ENCODE measurements at regions not wholly inside any gene's neighbourhood (a gene's known extent, or its start where the extent isn't known, plus 50 kb on each side); places are given as distances from the start of the nearest gene placed in this dataset.

DNA sequence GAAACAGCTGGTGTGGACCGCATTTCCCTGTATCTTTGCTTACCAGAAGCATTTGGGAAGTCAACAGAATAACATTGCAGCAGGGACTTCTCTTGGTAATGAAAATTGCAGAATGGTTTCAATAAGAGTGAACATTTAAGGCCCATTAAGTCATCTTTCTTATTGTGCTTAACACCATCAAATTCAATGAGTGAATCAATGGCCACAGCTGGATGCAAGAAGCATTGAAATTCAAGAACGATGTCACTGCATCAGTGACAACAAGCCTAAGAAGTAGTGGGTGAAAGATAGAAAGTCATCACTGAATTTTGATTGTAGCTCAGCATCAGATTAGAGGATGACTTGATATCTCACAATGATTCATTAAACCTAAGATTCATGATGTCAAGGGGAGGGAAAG, 93.9 kb upstream of the GPM6A start:
- ChIA-PET RAD21 (ENCODE audit: low non-redundant PET in 1 of 2, low total read pairs in 2 of 2, uncharacterized antibody in 2 of 2, unreplicated experiment in 2 of 2) (no interaction called here), CTCF (no interaction called here), POLR2A (no interaction called here)
- Histone ChIP-seq H3K79me2 (ENCODE audit: insufficient read depth, low read length) (no peaks in the 10 kb centered on the region), H2AFZ (ENCODE audit: low read depth, low read length, poor library complexity, severe bottlenecking) (no peak overlapping the region), H3K9me2 (ENCODE audit: insufficient read depth) (no peaks in the 10 kb centered on the region), H3K4me1 (ENCODE audit: control insufficient read depth in 1 of 2, insufficient read depth in 2 of 2, low read length in 2 of 2) (no peaks in the 10 kb centered on the region), H3K36me3 (ENCODE audit: control insufficient read depth in 1 of 2, insufficient read depth in 2 of 2, low read length in 2 of 2) (no peaks in the 10 kb centered on the region), H3K27ac (ENCODE audit: low read depth, low read length) (no peak overlapping the region), H4K20me1 (ENCODE audit: insufficient read depth) (no peaks in the 10 kb centered on the region), H3K4me3 (replicated peaks in 1 of 2; ENCODE audit: low read depth in 1 of 2, low read length in 2 of 2) (no peak overlapping the region), H3K4me2 (ENCODE audit: low read length) (no peak overlapping the region), H3K9me3 (ENCODE audit: control insufficient read depth in 1 of 2, insufficient read depth in 1 of 2, low read depth in 1 of 2, low read length in 2 of 2) (no peaks in the 10 kb centered on the region), H3K27me3 (ENCODE audit: insufficient read depth, low read length) (no peaks in the 10 kb centered on the region), H3K9ac (ENCODE audit: low read length) (no peak overlapping the region)
- DNase-seq (ENCODE audit: low read depth, low spot score) (no peak), ATAC-seq (no peak)
- TF ChIP-seq, protein P1, sequence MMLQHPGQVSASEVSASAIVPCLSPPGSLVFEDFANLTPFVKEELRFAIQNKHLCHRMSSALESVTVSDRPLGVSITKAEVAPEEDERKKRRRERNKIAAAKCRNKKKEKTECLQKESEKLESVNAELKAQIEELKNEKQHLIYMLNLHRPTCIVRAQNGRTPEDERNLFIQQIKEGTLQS (IDR thresholded peaks at IDR 0.05) = no peak
- no peak for TF ChIP-seq RAD21 (IDR thresholded peaks at IDR 0.05; ENCODE audit: low read depth)
- no peak for TF ChIP-seq ELF1 (IDR thresholded peaks at IDR 0.05; ENCODE audit: borderline replicate concordance, low read depth)
- no peak for TF ChIP-seq ZNF274 (IDR thresholded peaks at IDR 0.05; ENCODE audit: low read depth, low read length)
- no peak for TF ChIP-seq SP1 (IDR thresholded peaks at IDR 0.05; ENCODE audit: low read depth)
- TF ChIP-seq, protein P2, sequence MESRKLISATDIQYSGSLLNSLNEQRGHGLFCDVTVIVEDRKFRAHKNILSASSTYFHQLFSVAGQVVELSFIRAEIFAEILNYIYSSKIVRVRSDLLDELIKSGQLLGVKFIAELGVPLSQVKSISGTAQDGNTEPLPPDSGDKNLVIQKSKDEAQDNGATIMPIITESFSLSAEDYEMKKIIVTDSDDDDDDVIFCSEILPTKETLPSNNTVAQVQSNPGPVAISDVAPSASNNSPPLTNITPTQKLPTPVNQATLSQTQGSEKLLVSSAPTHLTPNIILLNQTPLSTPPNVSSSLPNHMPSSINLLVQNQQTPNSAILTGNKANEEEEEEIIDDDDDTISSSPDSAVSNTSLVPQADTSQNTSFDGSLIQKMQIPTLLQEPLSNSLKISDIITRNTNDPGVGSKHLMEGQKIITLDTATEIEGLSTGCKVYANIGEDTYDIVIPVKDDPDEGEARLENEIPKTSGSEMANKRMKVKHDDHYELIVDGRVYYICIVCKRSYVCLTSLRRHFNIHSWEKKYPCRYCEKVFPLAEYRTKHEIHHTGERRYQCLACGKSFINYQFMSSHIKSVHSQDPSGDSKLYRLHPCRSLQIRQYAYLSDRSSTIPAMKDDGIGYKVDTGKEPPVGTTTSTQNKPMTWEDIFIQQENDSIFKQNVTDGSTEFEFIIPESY (IDR thresholded peaks at IDR 0.05; ENCODE audit: extremely low read depth, insufficient replicate concordance, low read length) = no peak
- no peak for TF ChIP-seq SRF (IDR thresholded peaks at IDR 0.05; ENCODE audit: low read depth)
- TF ChIP-seq JUND (IDR thresholded peaks at IDR 0.05) = no peak
- TF ChIP-seq, protein P3, sequence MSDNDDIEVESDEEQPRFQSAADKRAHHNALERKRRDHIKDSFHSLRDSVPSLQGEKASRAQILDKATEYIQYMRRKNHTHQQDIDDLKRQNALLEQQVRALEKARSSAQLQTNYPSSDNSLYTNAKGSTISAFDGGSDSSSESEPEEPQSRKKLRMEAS (IDR thresholded peaks at IDR 0.05) = no peak
- TF ChIP-seq, protein P4, sequence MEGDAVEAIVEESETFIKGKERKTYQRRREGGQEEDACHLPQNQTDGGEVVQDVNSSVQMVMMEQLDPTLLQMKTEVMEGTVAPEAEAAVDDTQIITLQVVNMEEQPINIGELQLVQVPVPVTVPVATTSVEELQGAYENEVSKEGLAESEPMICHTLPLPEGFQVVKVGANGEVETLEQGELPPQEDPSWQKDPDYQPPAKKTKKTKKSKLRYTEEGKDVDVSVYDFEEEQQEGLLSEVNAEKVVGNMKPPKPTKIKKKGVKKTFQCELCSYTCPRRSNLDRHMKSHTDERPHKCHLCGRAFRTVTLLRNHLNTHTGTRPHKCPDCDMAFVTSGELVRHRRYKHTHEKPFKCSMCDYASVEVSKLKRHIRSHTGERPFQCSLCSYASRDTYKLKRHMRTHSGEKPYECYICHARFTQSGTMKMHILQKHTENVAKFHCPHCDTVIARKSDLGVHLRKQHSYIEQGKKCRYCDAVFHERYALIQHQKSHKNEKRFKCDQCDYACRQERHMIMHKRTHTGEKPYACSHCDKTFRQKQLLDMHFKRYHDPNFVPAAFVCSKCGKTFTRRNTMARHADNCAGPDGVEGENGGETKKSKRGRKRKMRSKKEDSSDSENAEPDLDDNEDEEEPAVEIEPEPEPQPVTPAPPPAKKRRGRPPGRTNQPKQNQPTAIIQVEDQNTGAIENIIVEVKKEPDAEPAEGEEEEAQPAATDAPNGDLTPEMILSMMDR (IDR thresholded peaks at IDR 0.05 in 2 of 3, conservative IDR thresholded peaks at IDR 0.05 in 1 of 3; ENCODE audit: borderline replicate concordance in 1 of 3, insufficient read depth in 1 of 3, low read depth in 2 of 3, low read length in 2 of 3) = no peak
- TF ChIP-seq SIN3A (IDR thresholded peaks at IDR 0.05; ENCODE audit: low read depth) = no peak
- no peak for TF ChIP-seq EZH2phosphoT487 (IDR thresholded peaks at IDR 0.05; ENCODE audit: borderline replicate concordance)
- TF ChIP-seq ZFX (IDR thresholded peaks at IDR 0.05) = no peak
- TF ChIP-seq EGR1 (IDR thresholded peaks at IDR 0.05; ENCODE audit: low read depth) = no peak
- TF ChIP-seq POLR2A (IDR thresholded peaks at IDR 0.05; ENCODE audit: borderline replicate concordance, extremely low read depth, insufficient read depth, insufficient read length) = no peak
- TF ChIP-seq YY1 (IDR thresholded peaks at IDR 0.05; ENCODE audit: extremely low read depth, insufficient replicate concordance, low read depth, low read length) = no peak
- BruUV-seq (replicated peaks) = no TSS peak
- intact Hi-C loops (cut with micrococcal nuclease) = no loop called here
